PFSK-1 (cell line): ENCODE measurements at regions not wholly inside any gene's neighbourhood (a gene's known extent, or its start where the extent isn't known, plus 50 kb on each side); places are given as distances from the start of the nearest gene placed in this dataset.

Experiments used
- FOXP2 ChIP-seq: optimal IDR thresholded peaks from 2 replicates; pipeline ENCODE3; 2011; ENCODE audit warnings: borderline replicate concordance, control low read depth, inconsistent platforms; ENCODE audit not compliant: insufficient read depth; ENCODE audit errors: extremely low read length, extremely low read depth
- POLR2AphosphoS5 ChIP-seq: IDR thresholded peaks from 2 replicates; pipeline ENCODE4 v1.6.1; 2012; ENCODE audit warnings: low read depth, mild to moderate bottlenecking, control low read depth, low read length, moderate library complexity
- REST ChIP-seq, 2 experiments: IDR thresholded peaks; 2 replicates each; pipeline versions ENCODE4 v1.6.1 to v1.8.0; 2011 to 2012; ENCODE audit warnings: low read depth in 2 of 2, low read length in 2 of 2, control low read depth in 1 of 2, inconsistent platforms in 1 of 2, mild to moderate bottlenecking in 1 of 2, moderate library complexity in 1 of 2; ENCODE audit not compliant: insufficient read depth in 1 of 2
- SIN3A ChIP-seq: IDR thresholded peaks from 2 replicates; pipeline ENCODE4 v1.6.1; 2012; ENCODE audit warnings: mild to moderate bottlenecking, low read length, moderate library complexity, borderline replicate concordance; ENCODE audit not compliant: insufficient read depth
- TAF1 ChIP-seq: IDR thresholded peaks from 2 replicates; pipeline ENCODE4 v1.6.1; 2012; ENCODE audit warnings: low read length, control low read depth, borderline replicate concordance; ENCODE audit not compliant: insufficient read depth

DNA sequence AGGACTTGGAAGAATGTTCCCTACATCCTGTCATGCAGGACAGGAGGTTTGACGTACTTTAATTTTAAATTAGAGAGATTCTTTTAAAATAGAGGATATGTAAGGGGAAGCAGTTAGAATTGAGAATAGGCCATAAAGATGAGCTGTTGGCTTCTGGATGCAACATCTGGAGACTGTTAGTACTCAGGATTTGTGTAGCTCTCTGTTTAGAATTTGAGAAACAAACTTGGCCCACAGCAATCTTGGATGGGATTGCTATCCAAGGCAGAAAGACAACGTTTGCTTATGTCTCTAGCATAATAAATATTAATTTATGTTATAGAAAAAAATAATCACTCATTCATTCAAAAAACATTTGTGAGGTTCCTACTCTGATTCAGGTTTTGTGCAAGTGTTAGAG, 398.4 kb upstream of the NOVA1 start:
- TF ChIP-seq SIN3A (no peak), POLR2AphosphoS5 (no peak), FOXP2 (no peak), TAF1 (no peak), REST (IDR thresholded peaks at IDR 0.05; ENCODE audit: insufficient read depth in 1 of 2, low read depth in 2 of 2, low read length in 2 of 2) (no peak)

GRCh38 chr14:27002179-27002578, 404.3 kb upstream of the NOVA1 start:
- no peak for TF ChIP-seq TAF1
- no peak for TF ChIP-seq REST (IDR thresholded peaks at IDR 0.05; ENCODE audit: insufficient read depth in 1 of 2, low read depth in 2 of 2, low read length in 2 of 2)
- no peak for TF ChIP-seq FOXP2
- TF ChIP-seq SIN3A, result no peak
- no peak for TF ChIP-seq POLR2AphosphoS5

- TF ChIP-seq POLR2AphosphoS5 (no peak), SIN3A (no peak), TAF1 (no peak), REST (IDR thresholded peaks at IDR 0.05; ENCODE audit: insufficient read depth in 1 of 2, low read depth in 2 of 2, low read length in 2 of 2) (no peak), FOXP2 (no peak)
Measured at GRCh38 chr14:27006570-27006969, 408.7 kb upstream of the NOVA1 start.

GRCh38 chr14:27008187-27008586, 410.4 kb upstream of the NOVA1 start:
- TF ChIP-seq REST (IDR thresholded peaks at IDR 0.05; ENCODE audit: insufficient read depth in 1 of 2, low read depth in 2 of 2, low read length in 2 of 2) (no peak), FOXP2 (no peak), POLR2AphosphoS5 (no peak), SIN3A (no peak), TAF1 (no peak)

DNA sequence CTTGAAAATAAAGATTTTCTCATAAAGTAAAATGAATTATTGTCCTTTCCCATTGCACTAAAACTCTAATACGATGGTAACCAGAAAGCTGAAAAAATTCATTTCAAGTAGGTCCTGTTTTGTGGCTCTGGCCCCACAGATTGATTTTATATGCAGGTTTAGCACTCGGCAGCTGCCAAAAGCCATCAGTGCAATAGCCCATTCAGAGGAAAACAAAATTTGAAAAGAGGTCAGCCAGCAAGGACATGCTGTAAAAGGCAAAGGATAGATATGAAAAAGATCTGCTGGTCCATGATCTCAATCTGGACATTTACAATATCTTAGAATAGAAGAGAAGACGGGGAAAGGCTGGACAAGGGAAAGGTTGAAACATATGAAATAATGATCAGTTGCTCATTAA, 414.8 kb upstream of the NOVA1 start:
- TF ChIP-seq SIN3A, result no peak
- no peak for TF ChIP-seq REST (IDR thresholded peaks at IDR 0.05; ENCODE audit: insufficient read depth in 1 of 2, low read depth in 2 of 2, low read length in 2 of 2)
- no peak for TF ChIP-seq TAF1
- TF ChIP-seq POLR2AphosphoS5, result no peak
- TF ChIP-seq FOXP2, result no peak
